Loucy (cell line): ENCODE measurements at regions not wholly inside any gene's neighbourhood (a gene's known extent, or its start where the extent isn't known, plus 50 kb on each side); places are given as distances from the start of the nearest gene placed in this dataset.

Experiments
- EZH2phosphoT487 ChIP-seq: fragments of 200-600 bp; IDR thresholded peaks from 2 replicates; pipeline ENCODE4 v1.6.1; 2018; ENCODE audit warnings: antibody characterized with exemption, mild to moderate bottlenecking, moderate library complexity, borderline replicate concordance
- TF ChIP-seq, protein P1 (sequence below): fragments of 200-600 bp; sonication (generic); conservative IDR thresholded peaks from 2 replicates; pipeline ENCODE4 v1.5.1; 2014; ENCODE audit warnings: mild to moderate bottlenecking, antibody characterized with exemption, low read length

DNA sequence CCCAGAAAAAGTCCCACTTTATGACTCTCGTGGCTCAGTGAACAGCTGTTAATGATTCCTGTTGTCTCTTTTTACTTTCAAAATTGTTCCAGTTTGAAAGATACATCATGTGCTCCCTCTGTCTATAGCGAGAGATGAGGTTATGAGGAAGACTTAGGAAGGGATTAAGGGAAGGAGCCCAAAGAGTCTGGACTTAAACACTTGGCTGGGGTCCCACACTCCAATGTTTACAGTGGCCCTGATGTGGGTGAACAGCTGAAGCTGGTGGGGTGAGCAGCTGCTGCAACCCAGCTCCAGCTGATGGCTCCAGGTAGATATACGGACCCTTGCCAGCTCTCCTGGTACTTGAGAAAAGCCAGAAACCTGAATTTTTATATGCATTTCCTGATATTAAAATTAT lies 84.5 kb upstream of the PLET1 start:
- TF ChIP-seq, protein P1, sequence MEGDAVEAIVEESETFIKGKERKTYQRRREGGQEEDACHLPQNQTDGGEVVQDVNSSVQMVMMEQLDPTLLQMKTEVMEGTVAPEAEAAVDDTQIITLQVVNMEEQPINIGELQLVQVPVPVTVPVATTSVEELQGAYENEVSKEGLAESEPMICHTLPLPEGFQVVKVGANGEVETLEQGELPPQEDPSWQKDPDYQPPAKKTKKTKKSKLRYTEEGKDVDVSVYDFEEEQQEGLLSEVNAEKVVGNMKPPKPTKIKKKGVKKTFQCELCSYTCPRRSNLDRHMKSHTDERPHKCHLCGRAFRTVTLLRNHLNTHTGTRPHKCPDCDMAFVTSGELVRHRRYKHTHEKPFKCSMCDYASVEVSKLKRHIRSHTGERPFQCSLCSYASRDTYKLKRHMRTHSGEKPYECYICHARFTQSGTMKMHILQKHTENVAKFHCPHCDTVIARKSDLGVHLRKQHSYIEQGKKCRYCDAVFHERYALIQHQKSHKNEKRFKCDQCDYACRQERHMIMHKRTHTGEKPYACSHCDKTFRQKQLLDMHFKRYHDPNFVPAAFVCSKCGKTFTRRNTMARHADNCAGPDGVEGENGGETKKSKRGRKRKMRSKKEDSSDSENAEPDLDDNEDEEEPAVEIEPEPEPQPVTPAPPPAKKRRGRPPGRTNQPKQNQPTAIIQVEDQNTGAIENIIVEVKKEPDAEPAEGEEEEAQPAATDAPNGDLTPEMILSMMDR = no peak
- TF ChIP-seq EZH2phosphoT487 = no peak
